GM21528 (cell line): ENCODE measurements at regions not wholly inside any gene's neighbourhood (a gene's known extent, or its start where the extent isn't known, plus 50 kb on each side); places are given as distances from the start of the nearest gene placed in this dataset.
"Not testable (repeated sequence)": the region's sequence is repeated elsewhere in the genome, so short reads cannot be mapped to it uniquely, and the experiment has no call there.

Experiments
- ATAC-seq: cut with Tn5 transposase; IDR thresholded peaks from one replicate; pipeline ENCODE4 v1.9.1; 2021; ENCODE audit warnings: mild to moderate bottlenecking, moderate library complexity; ENCODE audit not compliant: unreplicated experiment, low FRiP score

GRCh38 chr4:131750006-131750405 is 1399.1 kb upstream of the PCDH10 start:
- not testable (repeated sequence) for ATAC-seq

GRCh38 chr4:131750469-131750868 is 1398.6 kb upstream of the PCDH10 start:
- not testable (repeated sequence) for ATAC-seq

GRCh38 chr4:131762234-131762633 is 1386.9 kb upstream of the PCDH10 start:
- not testable (repeated sequence) for ATAC-seq

GRCh38 chr4:131764730-131765129 is 1384.4 kb upstream of the PCDH10 start:
- no peak for ATAC-seq

- ATAC-seq, result not testable (repeated sequence)
Measured at GRCh38 chr4:131774382-131774781, 1374.7 kb upstream of the PCDH10 start.

- ATAC-seq, result not testable (repeated sequence)
Measured at GRCh38 chr4:131810565-131810964, 1338.5 kb upstream of the PCDH10 start.
